GM19438 (cell line): ENCODE measurements at regions not wholly inside any gene's neighbourhood (a gene's known extent, or its start where the extent isn't known, plus 50 kb on each side); places are given as distances from the start of the nearest gene placed in this dataset.
"Not testable (repeated sequence)": the region's sequence is repeated elsewhere in the genome, so short reads cannot be mapped to it uniquely, and the experiment has no call there.

Experiments
- ATAC-seq: cut with Tn5 transposase; IDR thresholded peaks from one replicate; pipeline ENCODE4 v1.9.1; 2021; ENCODE audit warnings: low read depth; ENCODE audit not compliant: unreplicated experiment

DNA sequence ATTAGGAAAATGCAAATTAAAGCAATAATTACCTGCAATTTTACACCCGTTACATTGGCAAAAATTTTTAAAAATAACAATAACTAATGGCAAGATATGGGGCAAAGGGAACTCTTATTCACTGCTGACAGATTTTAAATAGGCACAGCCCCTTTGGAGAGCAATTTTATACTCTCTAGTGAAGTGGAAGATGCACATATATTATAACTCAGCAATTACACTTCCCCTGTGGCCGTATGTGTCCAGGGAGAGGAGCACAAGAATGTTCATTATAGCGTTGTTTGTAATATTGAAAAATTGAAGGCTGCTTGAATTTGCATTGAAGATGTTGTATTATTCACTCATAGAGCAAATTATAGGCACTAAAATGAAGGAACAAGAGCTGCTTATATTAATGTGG lies 488.3 kb upstream of the ATXN7L3B start:
- ATAC-seq: no peak

DNA sequence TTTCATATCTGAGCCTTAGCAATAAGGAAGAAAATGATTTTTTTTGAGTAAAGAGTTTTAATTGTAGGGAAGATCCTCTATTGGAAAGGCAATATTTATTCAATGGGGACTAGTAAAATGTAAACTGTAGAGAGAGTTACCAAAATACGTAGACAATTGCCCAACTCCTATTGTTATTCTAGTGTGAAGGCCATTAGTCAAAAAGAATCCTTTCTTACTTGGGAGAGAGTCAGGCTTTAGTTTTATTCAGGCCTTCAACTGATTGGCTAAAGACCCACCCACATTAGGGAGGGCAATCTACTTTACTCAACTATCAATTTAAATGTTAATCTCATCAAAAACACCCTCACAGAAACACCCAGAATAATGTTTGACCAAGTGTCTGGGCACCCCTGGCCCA lies 485.8 kb upstream of the ATXN7L3B start:
- no peak for ATAC-seq

DNA sequence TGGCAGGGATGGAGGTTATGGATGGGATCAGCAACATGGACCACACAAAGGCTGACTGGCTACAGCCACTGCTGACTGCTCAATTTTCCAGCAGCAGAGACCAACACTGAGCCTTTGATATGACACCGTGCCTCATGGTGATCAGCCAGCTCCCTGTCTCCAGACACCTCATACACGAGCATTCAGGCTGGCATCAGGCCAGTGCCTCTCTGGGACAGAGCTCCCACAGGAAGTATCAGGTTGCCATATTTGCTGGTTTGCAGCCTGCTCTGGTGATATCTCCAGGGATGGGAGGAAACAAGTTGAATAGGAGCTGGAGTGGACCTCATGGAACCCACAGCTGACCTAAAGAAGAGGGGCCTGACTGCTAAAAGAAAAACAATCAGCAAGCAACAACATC lies 471.2 kb upstream of the ATXN7L3B start:
- ATAC-seq: no peak

GRCh38 chr12:74071182-74071581 lies 466.5 kb upstream of the ATXN7L3B start:
- ATAC-seq: no peak

DNA sequence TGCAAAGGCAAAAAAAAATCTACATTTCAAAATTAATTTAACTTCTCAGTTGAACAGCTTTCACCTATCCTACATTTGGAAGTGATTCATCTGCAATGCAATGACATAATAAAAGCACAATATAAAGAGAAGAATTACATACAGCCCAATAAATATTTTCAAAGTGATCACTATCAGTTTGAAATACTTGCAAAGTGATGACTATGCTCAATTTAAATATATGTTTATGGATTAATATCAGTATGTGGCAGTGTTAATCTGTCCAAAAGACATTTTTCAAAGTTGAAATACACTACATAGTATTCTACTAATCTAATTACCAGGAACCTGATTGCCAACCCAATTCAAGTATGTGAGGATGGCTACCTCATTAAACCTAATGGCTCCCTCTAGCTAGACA lies 460.7 kb upstream of the ATXN7L3B start:
- ATAC-seq: no peak

GRCh38 chr12:74105434-74105833 lies 432.2 kb upstream of the ATXN7L3B start:
- no peak for ATAC-seq

GRCh38 chr12:74108729-74109128 lies 428.9 kb upstream of the ATXN7L3B start:
- ATAC-seq: no peak

- ATAC-seq: no peak
Measured at GRCh38 chr12:74111688-74112360, 425.8 kb upstream of the ATXN7L3B start.

GRCh38 chr12:74119811-74120362 lies 417.7 kb upstream of the ATXN7L3B start:
- no peak for ATAC-seq

DNA sequence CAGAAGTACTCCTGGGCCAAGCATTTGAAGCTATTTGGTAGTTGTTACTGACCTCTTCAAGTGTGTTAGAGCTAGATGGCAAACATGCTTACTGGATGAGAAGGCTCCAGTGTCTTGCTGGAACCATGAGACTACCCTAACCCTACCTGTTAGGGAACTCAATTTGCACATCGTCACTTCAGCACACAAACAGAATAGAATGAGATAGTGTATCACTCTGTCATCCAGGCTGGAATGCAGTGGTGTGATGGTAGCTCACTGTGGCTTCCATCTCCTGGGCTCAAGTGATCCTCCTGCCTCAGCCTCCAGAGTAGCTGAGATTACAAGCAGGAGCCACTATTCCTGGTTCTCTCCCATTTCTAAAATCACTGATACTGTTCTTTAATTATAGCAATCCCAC lies 417.0 kb upstream of the ATXN7L3B start:
- ATAC-seq: no peak

DNA sequence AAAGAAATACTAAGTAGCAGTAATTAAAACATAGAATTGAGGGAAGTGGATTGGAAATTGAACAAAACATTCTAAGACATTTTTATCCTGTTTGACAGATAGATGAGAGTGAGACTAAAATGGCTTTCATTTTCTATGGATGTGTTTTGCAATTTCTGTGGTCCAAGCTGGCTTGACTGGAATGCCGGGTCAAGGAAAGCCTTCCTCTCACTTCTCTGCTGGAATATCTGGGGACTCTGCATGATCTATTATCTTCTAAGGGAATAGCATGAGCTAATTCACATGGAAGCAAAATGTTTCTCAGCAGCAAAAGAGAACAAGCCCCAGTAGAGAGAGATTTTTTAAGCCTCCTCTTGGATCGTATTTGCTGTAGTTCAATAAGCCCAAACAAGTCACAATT lies 407.9 kb upstream of the ATXN7L3B start:
- ATAC-seq: no peak

GRCh38 chr12:74144396-74144795 lies 393.2 kb upstream of the ATXN7L3B start:
- ATAC-seq: no peak

DNA sequence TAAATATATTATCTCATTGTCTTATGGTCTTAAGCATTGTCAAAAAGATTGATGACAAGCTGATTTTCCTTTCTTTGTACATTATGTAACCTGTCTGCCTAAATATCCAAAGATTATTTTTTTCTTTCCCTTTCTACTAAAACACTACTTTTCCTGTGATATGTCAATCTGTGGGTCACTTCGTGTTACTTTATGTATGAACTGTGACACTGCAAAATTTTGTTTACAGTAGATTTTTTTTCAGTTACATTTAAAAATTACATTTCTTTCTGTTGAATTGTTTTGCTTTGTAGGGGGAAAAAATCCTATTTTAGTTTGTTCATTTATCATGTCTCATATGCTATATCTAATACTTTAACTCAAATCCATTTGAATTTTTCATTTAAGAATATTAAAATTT lies 392.3 kb upstream of the ATXN7L3B start:
- ATAC-seq: no peak

DNA sequence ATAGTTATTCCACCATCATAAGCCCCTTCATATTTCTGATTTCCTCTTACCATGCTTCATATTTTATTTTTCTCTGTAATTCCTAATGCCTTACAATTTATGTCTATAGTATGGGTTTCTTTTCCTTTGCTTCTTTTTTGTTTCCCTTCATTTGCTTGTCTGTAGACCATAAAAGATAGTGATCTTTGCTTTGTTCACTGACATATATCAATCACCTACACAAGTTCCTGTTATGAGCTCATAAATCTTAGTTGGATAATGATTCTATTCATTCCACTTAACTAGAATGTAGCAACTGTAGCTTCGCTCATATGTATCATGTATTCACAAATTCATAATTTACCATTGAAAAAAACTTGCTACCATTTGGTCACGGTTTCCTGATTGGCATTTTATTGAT lies 388.8 kb upstream of the ATXN7L3B start:
- ATAC-seq: no peak

GRCh38 chr12:74152370-74152769 lies 385.3 kb upstream of the ATXN7L3B start:
- no peak for ATAC-seq

DNA sequence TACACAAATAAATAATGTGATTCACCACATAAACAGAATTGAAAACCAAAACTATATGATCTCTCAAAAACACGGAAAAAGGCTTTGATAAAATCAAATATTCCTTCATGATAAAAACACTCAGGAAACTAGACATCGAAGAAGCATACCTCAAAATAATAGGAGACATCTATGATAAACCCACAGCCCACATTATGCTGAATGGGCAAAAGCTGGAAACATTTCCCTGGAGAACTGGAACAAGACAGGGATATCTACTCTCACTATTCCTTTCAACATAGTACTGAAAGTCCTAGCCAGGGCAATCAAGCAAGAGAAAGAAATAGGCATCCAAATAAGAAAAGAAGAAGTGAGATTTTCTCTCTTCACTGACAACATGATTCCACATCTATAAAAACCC lies 371.5 kb upstream of the ATXN7L3B start:
- ATAC-seq: no peak

DNA sequence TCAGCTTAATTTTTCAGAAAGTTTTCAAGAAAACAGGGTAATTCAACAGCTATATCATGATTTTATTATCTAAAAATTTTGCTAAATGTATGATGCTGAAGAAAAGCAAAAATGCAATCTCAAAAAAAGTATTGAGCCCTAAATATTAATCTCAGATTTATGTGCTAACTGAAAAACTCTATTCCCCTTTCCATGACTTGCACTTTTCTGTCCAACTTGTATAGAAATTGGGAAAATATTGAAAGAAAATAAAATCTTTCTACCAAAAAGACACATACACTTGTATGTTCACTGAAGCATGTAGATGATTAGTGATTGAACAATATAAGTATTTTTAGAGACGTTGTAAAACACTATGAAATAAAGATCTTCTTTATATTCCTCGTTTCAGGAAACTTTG lies 368.0 kb upstream of the ATXN7L3B start:
- no peak for ATAC-seq

DNA sequence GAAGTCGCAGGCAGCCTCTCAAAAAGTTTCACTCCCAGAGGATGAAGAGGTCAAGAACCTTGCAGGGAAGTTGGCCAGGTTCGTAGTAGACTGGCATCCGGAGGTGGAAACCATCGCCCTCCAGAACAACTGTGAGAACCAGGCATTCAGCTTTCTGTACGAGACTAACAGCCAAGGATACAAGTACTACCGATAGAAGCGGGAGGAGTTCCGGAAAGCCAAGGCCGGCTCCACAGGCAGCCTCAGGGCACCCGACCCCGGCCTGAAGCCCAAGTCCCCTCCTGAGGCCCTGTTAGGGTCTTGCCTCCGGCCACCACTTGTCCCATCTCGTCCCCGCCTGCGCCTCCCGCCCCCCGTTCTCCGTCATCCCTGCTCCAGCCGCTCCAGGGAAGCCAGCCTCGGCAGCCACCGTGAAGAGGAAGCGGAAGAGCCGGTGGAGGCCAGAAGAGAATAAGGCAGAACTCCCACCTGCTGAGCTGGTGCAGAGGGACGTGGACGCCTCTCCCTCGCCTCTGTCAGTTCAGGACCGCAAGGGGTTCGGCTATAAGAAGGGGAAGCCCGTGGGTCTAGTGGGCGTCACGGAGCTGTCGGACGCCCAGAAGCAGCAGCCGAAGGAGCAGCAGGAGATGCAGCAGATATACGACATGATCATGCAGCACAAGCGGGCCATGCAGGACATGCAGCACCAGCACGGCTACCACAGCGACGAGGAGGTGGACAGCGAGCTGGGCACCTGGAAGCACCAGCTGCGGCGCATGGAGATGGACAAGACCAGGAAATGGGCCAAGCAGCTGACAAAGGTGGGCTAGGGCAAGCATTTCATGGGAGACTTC lies 366.8 kb upstream of the ATXN7L3B start:
- ATAC-seq: no peak

DNA sequence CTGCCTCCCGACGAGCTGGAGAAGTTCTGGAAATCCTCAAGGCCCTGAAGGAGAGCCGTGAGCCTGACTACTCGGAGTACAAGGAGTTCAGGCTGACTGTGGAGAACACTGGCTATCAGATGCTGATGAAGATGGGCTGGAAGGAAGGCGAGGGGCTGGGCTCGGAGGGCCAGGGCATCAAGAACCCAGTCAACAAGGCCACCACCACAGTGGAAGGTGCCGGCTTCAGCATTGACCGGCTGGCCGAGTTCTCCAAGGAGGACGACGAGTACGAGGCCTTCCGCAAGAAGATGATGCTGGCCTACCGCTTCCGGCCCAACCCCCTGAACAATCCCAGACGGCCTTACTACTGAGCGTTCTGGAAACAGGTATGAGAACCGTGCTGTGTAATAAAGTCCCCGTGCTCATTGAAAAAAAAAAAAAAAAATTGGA lies 366.1 kb upstream of the ATXN7L3B start:
- ATAC-seq: no peak

- not testable (repeated sequence) for ATAC-seq
Measured at GRCh38 chr12:74174961-74175360, 362.7 kb upstream of the ATXN7L3B start.

- no peak for ATAC-seq
Measured at GRCh38 chr12:74185360-74185759, 352.3 kb upstream of the ATXN7L3B start.

GRCh38 chr12:74193191-74193590 lies 344.4 kb upstream of the ATXN7L3B start:
- ATAC-seq: no peak
